GM23338 (cell line): ENCODE measurements at regions not wholly inside any gene's neighbourhood (a gene's known extent, or its start where the extent isn't known, plus 50 kb on each side); places are given as distances from the start of the nearest gene placed in this dataset.

Experiments used
- ATAC-seq: fragments of 200-7000 bp; cut with Tn5 transposase; 3 replicates; pipeline ENCODE4 v1.9.1; 2020
- DNase-seq: peaks from one replicate; pipeline ENCODE4 v3.0.0-alpha.2; 2015; ENCODE audit warnings: low spot score
- H2AFZ ChIP-seq: fragments of 200-600 bp; sonication (generic); 2 replicates; pipeline ENCODE4 v1.8.0; 2016; ENCODE audit warnings: antibody characterized with exemption, mild to moderate bottlenecking, moderate library complexity
- H3F3A ChIP-seq: fragments of 200-600 bp; sonication (generic); replicated peaks from 2 replicates; pipeline ENCODE4 v1.8.0; 2017; ENCODE audit warnings: antibody characterized with exemption, mixed run types, low read depth
- H3K27ac ChIP-seq: fragments of 200-600 bp; sonication (generic); 2 replicates; pipeline ENCODE4 v1.6.1; 2016; ENCODE audit warnings: low read depth
- H3K27me3 ChIP-seq: fragments of 200-600 bp; sonication (generic); 2 replicates; pipeline ENCODE4 v1.8.0; 2016; ENCODE audit warnings: mild to moderate bottlenecking, mixed run types, moderate library complexity; ENCODE audit not compliant: insufficient read depth
- H3K36me3 ChIP-seq: fragments of 200-600 bp; sonication (generic); 2 replicates; pipeline ENCODE4 v1.8.0; 2016; ENCODE audit warnings: mild to moderate bottlenecking; ENCODE audit not compliant: insufficient read depth
- H3K4me1 ChIP-seq: fragments of 200-600 bp; sonication (generic); 2 replicates; pipeline ENCODE4 v1.8.0; 2016; ENCODE audit warnings: mild to moderate bottlenecking, moderate library complexity; ENCODE audit not compliant: insufficient read depth
- H3K4me2 ChIP-seq: fragments of 200-600 bp; sonication (generic); 2 replicates; pipeline ENCODE4 v1.7.1; 2017; ENCODE audit warnings: mixed run types
- H3K4me3 ChIP-seq: fragments of 200-600 bp; sonication (generic); 2 replicates; pipeline ENCODE4 v1.6.1; 2016; ENCODE audit warnings: mixed run types
- H3K79me2 ChIP-seq: fragments of 200-600 bp; sonication (generic); replicated peaks from 2 replicates; pipeline ENCODE4 v1.8.0; 2017; ENCODE audit warnings: mild to moderate bottlenecking; ENCODE audit not compliant: insufficient read depth
- H3K9me2 ChIP-seq: fragments of 200-600 bp; sonication (generic); 2 replicates; pipeline ENCODE4 v1.8.0; 2017; ENCODE audit not compliant: insufficient read depth
- H4K20me1 ChIP-seq: fragments of 200-600 bp; sonication (generic); replicated peaks from 2 replicates; pipeline ENCODE4 v1.8.0; 2017; ENCODE audit warnings: mild to moderate bottlenecking; ENCODE audit not compliant: insufficient read depth
- H3K27ac Mint-ChIP-seq: 2 replicates; pipeline ENCODE4 v1.8.0; 2020; ENCODE audit warnings: inconsistent platforms, mild to moderate bottlenecking, moderate library complexity, mixed read lengths
- H3K27me3 Mint-ChIP-seq: 3 replicates; pipeline ENCODE4 v1.8.0; 2022; ENCODE audit warnings: low read depth, mild to moderate bottlenecking, moderate library complexity, mixed read lengths, inconsistent platforms; ENCODE audit not compliant: insufficient read depth, poor library complexity
- H3K36me3 Mint-ChIP-seq: 3 replicates; pipeline ENCODE4 v1.8.0; 2021; ENCODE audit warnings: low read depth, mild to moderate bottlenecking, inconsistent platforms, moderate library complexity, mixed read lengths
- H3K4me1 Mint-ChIP-seq: 3 replicates; pipeline ENCODE4 v1.8.0; 2020; ENCODE audit warnings: mild to moderate bottlenecking, inconsistent platforms, mixed read lengths
- H3K4me3 Mint-ChIP-seq: 3 replicates; pipeline ENCODE4 v1.8.0; 2021; ENCODE audit warnings: moderate library complexity, mild to moderate bottlenecking, inconsistent platforms, mixed read lengths
- H3K9me3 Mint-ChIP-seq: 3 replicates; pipeline ENCODE4 v1.8.0; 2020; ENCODE audit warnings: moderate library complexity, mild to moderate bottlenecking, inconsistent platforms, mixed read lengths
- CREB1 ChIP-seq: fragments of 250-450 bp; sonication (Bioruptor Pico); IDR thresholded peaks from 2 replicates; pipeline ENCODE4 v1.5.0; 2020; ENCODE audit warnings: low read depth, mild to moderate bottlenecking, moderate library complexity
- CTCF ChIP-seq, 2 experiments: fragments of 200-600 bp in 1 of 2; sonication (generic) in 1 of 2; conservative IDR thresholded peaks; 2 replicates each; pipeline versions ENCODE4 v1.5.1 to v1.6.1; 2016 to 2017; ENCODE audit warnings: antibody characterized with exemption in 2 of 2, low read depth in 2 of 2, mild to moderate bottlenecking in 2 of 2, moderate library complexity in 1 of 2
- EZH2 ChIP-seq: fragments of 200-600 bp; sonication (generic); IDR thresholded peaks from one replicate; pipeline ENCODE4 v1.8.0; 2017; ENCODE audit warnings: antibody characterized with exemption, mild to moderate bottlenecking, low read depth; ENCODE audit not compliant: unreplicated experiment
- REST ChIP-seq: IDR thresholded peaks from one replicate; pipeline ENCODE4 v1.6.1; 2018; ENCODE audit warnings: antibody characterized with exemption; ENCODE audit not compliant: unreplicated experiment
- STAT1 ChIP-seq: IDR thresholded peaks from one replicate; pipeline ENCODE4 v1.6.1; 2016; ENCODE audit warnings: antibody characterized with exemption; ENCODE audit not compliant: unreplicated experiment
- ZNF331 ChIP-seq: fragments of 250-450 bp; sonication (Bioruptor Pico); IDR thresholded peaks from 2 replicates; pipeline ENCODE4 v1.5.0; 2020; ENCODE audit warnings: low read depth, mild to moderate bottlenecking, moderate library complexity
- TF ChIP-seq, protein P1 (sequence below): IDR thresholded peaks from 2 replicates; pipeline ENCODE4 v1.6.1; 2016; ENCODE audit warnings: antibody characterized with exemption

DNA sequence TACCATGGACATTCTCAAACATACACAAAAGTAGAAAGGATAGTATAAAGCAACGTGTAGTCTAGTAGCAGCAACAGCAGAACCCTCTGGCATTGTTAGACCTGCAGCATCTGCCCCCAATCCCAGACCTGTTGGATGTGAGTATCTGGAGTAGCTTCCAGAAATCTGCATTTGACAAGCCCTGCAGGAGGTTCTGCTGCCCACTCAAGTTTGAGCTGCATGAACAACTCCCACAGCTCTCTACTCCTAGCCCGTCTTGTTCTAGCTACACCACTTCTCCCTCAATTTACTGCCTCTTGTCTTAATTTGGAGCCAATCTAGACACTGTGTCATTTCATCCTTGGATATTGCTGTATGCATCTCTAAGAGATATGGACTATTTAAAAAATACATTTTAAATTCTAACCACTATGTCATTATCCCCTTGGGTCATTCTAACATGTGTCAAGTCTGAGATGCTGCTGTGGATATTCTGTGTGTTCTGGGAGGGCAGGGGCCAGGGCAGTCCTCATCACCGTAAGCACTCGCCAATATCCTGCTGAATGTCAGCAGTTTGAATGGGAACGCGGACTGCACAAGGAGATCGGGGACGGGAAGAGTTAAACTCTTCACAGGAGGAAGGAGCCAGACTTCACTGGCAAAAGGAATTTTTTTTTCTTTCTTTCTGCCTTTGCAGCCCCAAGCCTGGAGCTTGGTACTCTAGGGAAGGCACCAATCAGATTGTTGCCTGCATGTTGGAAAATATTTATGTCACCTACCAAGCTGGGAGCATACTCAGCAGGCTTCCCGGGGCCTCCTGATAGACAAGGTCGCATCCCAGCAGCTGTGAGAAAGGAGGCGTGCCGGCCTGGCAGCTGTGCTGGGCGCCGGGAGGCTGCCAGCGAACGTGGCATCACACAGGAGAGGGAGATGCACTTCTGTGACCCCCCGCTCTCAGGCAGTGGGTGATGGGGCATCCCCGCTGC lies 429.0 kb downstream of the MIAT start:
- Histone ChIP-seq H2AFZ (peak overlapping the region; percentile 14; the same call in 1 of the 2 replicates), H3K27me3 (no peaks in the 10 kb centered on the region), H3K9me2 (no peaks in the 10 kb centered on the region), H3K27ac (no peak overlapping the region), H3K36me3 (no peaks in the 10 kb centered on the region), H3K4me2 (peak overlapping the region; percentile 62), H3K4me1 (peaks cover 12% of the 10 kb centered on the region), H3K4me3 (no peak overlapping the region), H3K79me2 (no peaks in the 10 kb centered on the region), H3F3A (no peaks in the 10 kb centered on the region), H4K20me1 (no peaks in the 10 kb centered on the region)
- Mint-ChIP-seq H3K27me3 (no peaks in the 10 kb centered on the region), H3K9me3 (no peaks in the 10 kb centered on the region), H3K4me3 (no peak overlapping the region), H3K4me1 (peaks cover 25% of the 10 kb centered on the region), H3K36me3 (no peaks in the 10 kb centered on the region), H3K27ac (no peak overlapping the region)
- DNase-seq (peak; percentile 22), ATAC-seq (peak; percentile 55)
- TF ChIP-seq EZH2 (no peak), REST (no peak), STAT1 (no peak), CREB1 (CRISPR knock-in tag) (no peak), ZNF331 (CRISPR knock-in tag) (no peak), CTCF (conservative IDR thresholded peaks at IDR 0.05; ENCODE audit: low read depth in 2 of 2) (no peak)
- TF ChIP-seq, protein P1, sequence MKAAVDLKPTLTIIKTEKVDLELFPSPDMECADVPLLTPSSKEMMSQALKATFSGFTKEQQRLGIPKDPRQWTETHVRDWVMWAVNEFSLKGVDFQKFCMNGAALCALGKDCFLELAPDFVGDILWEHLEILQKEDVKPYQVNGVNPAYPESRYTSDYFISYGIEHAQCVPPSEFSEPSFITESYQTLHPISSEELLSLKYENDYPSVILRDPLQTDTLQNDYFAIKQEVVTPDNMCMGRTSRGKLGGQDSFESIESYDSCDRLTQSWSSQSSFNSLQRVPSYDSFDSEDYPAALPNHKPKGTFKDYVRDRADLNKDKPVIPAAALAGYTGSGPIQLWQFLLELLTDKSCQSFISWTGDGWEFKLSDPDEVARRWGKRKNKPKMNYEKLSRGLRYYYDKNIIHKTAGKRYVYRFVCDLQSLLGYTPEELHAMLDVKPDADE = no peak

GRCh38 chr22:27087051-27087450 lies 429.7 kb downstream of the MIAT start:
- H3K4me1 ChIP-seq = peaks cover 12% of the 10 kb centered on the region
- no peaks in the 10 kb centered on the region for H3K36me3 Mint-ChIP-seq
- H2AFZ ChIP-seq = no peak overlapping the region
- no peaks in the 10 kb centered on the region for H3K9me2 ChIP-seq
- no peaks in the 10 kb centered on the region for H3K27me3 Mint-ChIP-seq
- H3K36me3 ChIP-seq = no peaks in the 10 kb centered on the region
- H3K79me2 ChIP-seq = no peaks in the 10 kb centered on the region
- H3K27ac Mint-ChIP-seq = no peak overlapping the region
- H3K4me3 ChIP-seq = no peak overlapping the region
- no peaks in the 10 kb centered on the region for H3F3A ChIP-seq
- ATAC-seq (no peak), DNase-seq (no peak)
- no peaks in the 10 kb centered on the region for H3K9me3 Mint-ChIP-seq
- no peak overlapping the region for H3K4me3 Mint-ChIP-seq
- no peaks in the 10 kb centered on the region for H4K20me1 ChIP-seq
- no peak overlapping the region for H3K4me2 ChIP-seq
- H3K4me1 Mint-ChIP-seq = peaks cover 25% of the 10 kb centered on the region
- H3K27me3 ChIP-seq = no peaks in the 10 kb centered on the region
- H3K27ac ChIP-seq = no peak overlapping the region
- TF ChIP-seq, protein P1 = no peak
- TF ChIP-seq CREB1 (CRISPR knock-in tag) (no peak), CTCF (conservative IDR thresholded peaks at IDR 0.05; ENCODE audit: low read depth in 2 of 2) (no peak), ZNF331 (CRISPR knock-in tag) (no peak)
